Left cardiac atrium (tissue), 4 donors: ENCODE measurements at regions not wholly inside any gene's neighbourhood (a gene's known extent, or its start where the extent isn't known, plus 50 kb on each side); places are given as distances from the start of the nearest gene placed in this dataset.
A peak's percentile ranks its signal among the peaks of the same experiment; 100 is the strongest.

Experiments used
- ATAC-seq, 2 donors: fragments of 200-7000 bp; cut with Tn5 transposase; one replicate each; pipeline ENCODE4 v1.9.1; 2020; ENCODE audit warnings: mild to moderate bottlenecking in 2 of 2, moderate library complexity in 2 of 2
- DNase-seq: peaks from one replicate; pipeline ENCODE4 v3.0.0-alpha.2; 2020
- intact Hi-C, 2 donors: fragments of 100-400 bp; cut with DNase I; formaldehyde crosslinking; loops; one replicate each; pipeline versions ENCODE4 v1.14.1 to v1.15.1; 2022 to 2023
- donor health status: DM: no; HTN: yes; CAD: no.
- donor health status: DM: no; HTN: yes; CAD: no; lungs with severe emphysema.
- donor health status: DM: yes; HTN: yes; CAD: no.
- donor health status: Dilated cardiomyopathy.

- ATAC-seq (no peak), DNase-seq (no peak)
- intact Hi-C loops = no loop called here
Observed at GRCh38 chr3:14329842-14330241, 72.6 kb upstream of the SLC6A6 start.

GRCh38 chr3:14330508-14330907 is 71.9 kb upstream of the SLC6A6 start:
- intact Hi-C loops = no loop called here
- no peak for DNase-seq
- ATAC-seq = no peak

- intact Hi-C loops = no loop called here
- ATAC-seq = no peak
- no peak for DNase-seq
Observed at GRCh38 chr3:14331251-14331650, 71.2 kb upstream of the SLC6A6 start.

GRCh38 chr3:14332392-14332791 is 70.0 kb upstream of the SLC6A6 start:
- intact Hi-C loops = no loop called here
- ATAC-seq (no peak), DNase-seq (no peak)

GRCh38 chr3:14333215-14333614 is 69.2 kb upstream of the SLC6A6 start:
- ATAC-seq (no peak), DNase-seq (no peak)
- intact Hi-C loops = no loop called here

GRCh38 chr3:14333621-14334020 is 68.8 kb upstream of the SLC6A6 start:
- intact Hi-C loops = no loop called here
- ATAC-seq (no peak), DNase-seq (no peak)

GRCh38 chr3:14334136-14334535 is 68.3 kb upstream of the SLC6A6 start:
- DNase-seq = no peak
- no peak for ATAC-seq
- intact Hi-C loops = no loop called here

GRCh38 chr3:14334936-14335335 is 67.5 kb upstream of the SLC6A6 start:
- intact Hi-C loops = no loop called here
- no peak for DNase-seq
- ATAC-seq = no peak

GRCh38 chr3:14335774-14336748 is 66.3 kb upstream of the SLC6A6 start:
- intact Hi-C loops = no loop called here
- no peak for DNase-seq
- ATAC-seq = no peak

- ATAC-seq = no peak
- DNase-seq = no peak
- intact Hi-C loops = no loop called here
Observed at GRCh38 chr3:14336749-14337598, 65.4 kb upstream of the SLC6A6 start.

- ATAC-seq (no peak), DNase-seq (no peak)
- intact Hi-C loops = no loop called here
Observed at GRCh38 chr3:14337828-14338227, 64.6 kb upstream of the SLC6A6 start.

GRCh38 chr3:14338242-14338641 is 64.2 kb upstream of the SLC6A6 start:
- DNase-seq = no peak
- ATAC-seq = no peak
- intact Hi-C loops = no loop called here

- intact Hi-C loops = no loop called here
- ATAC-seq = no peak
- DNase-seq = no peak
Observed at GRCh38 chr3:14338898-14339458, 63.4 kb upstream of the SLC6A6 start.

GRCh38 chr3:14340960-14341708 is 61.3 kb upstream of the SLC6A6 start:
- intact Hi-C loops = no loop called here
- DNase-seq (peak; percentile 28), ATAC-seq (peak; percentile 74 to 81)

GRCh38 chr3:14343338-14344112 is 58.9 kb upstream of the SLC6A6 start:
- no peak for DNase-seq
- intact Hi-C loops = no loop called here
- no peak for ATAC-seq

- intact Hi-C loops = no loop called here
- DNase-seq = no peak
- ATAC-seq = no peak
Observed at GRCh38 chr3:14344351-14344750, 58.1 kb upstream of the SLC6A6 start.

GRCh38 chr3:14345496-14346150 is 56.8 kb upstream of the SLC6A6 start:
- no peak for DNase-seq
- ATAC-seq = no peak
- intact Hi-C loops = no loop called here

GRCh38 chr3:14346191-14346590 is 56.2 kb upstream of the SLC6A6 start:
- no peak for ATAC-seq
- intact Hi-C loops = no loop called here
- DNase-seq = no peak
